HG03108 (cell line): ENCODE measurements at regions not wholly inside any gene's neighbourhood (a gene's known extent, or its start where the extent isn't known, plus 50 kb on each side); places are given as distances from the start of the nearest gene placed in this dataset.
"Not testable (repeated sequence)": the region's sequence is repeated elsewhere in the genome, so short reads cannot be mapped to it uniquely, and the experiment has no call there.

Experiments
- ATAC-seq: cut with Tn5 transposase; IDR thresholded peaks from one replicate; pipeline ENCODE4 v1.9.1; 2021; ENCODE audit warnings: moderate library complexity; ENCODE audit not compliant: unreplicated experiment

GRCh38 chr9:32067261-32067660 is 317.2 kb upstream of the ACO1 start:
- ATAC-seq = no peak

GRCh38 chr9:32069169-32069813 is 315.2 kb upstream of the ACO1 start:
- ATAC-seq = no peak

- ATAC-seq = no peak
Measured at GRCh38 chr9:32069969-32070368, 314.5 kb upstream of the ACO1 start.

- no peak for ATAC-seq
Measured at GRCh38 chr9:32072570-32072969, 311.9 kb upstream of the ACO1 start.

- no peak for ATAC-seq
Measured at GRCh38 chr9:32092031-32092430, 292.4 kb upstream of the ACO1 start.

GRCh38 chr9:32117291-32117690 is 267.2 kb upstream of the ACO1 start:
- ATAC-seq = no peak

GRCh38 chr9:32128546-32128945 is 255.9 kb upstream of the ACO1 start:
- ATAC-seq = no peak

- ATAC-seq = not testable (repeated sequence)
Measured at GRCh38 chr9:32130709-32131108, 253.7 kb upstream of the ACO1 start.

GRCh38 chr9:32136700-32137339 is 247.6 kb upstream of the ACO1 start:
- ATAC-seq = no peak

- ATAC-seq = no peak
Measured at GRCh38 chr9:32142074-32142473, 242.4 kb upstream of the ACO1 start.

GRCh38 chr9:32148553-32148952 is 235.9 kb upstream of the ACO1 start:
- ATAC-seq = not testable (repeated sequence)

- no peak for ATAC-seq
Measured at GRCh38 chr9:32161209-32161608, 223.2 kb upstream of the ACO1 start.

GRCh38 chr9:32161720-32162119 is 222.7 kb upstream of the ACO1 start:
- peak; percentile 87 for ATAC-seq

- ATAC-seq = not testable (repeated sequence)
Measured at GRCh38 chr9:32166316-32166715, 218.1 kb upstream of the ACO1 start.

- no peak for ATAC-seq
Measured at GRCh38 chr9:32171339-32171738, 213.1 kb upstream of the ACO1 start.

- no peak for ATAC-seq
Measured at GRCh38 chr9:32172256-32172655, 212.2 kb upstream of the ACO1 start.

- ATAC-seq = no peak
Measured at GRCh38 chr9:32177396-32177795, 207.0 kb upstream of the ACO1 start.

- ATAC-seq = no peak
Measured at GRCh38 chr9:32180597-32180996, 203.8 kb upstream of the ACO1 start.

GRCh38 chr9:32200241-32200640 is 184.2 kb upstream of the ACO1 start:
- no peak for ATAC-seq

GRCh38 chr9:32200896-32201295 is 183.5 kb upstream of the ACO1 start:
- ATAC-seq = no peak

GRCh38 chr9:32209164-32209563 is 175.3 kb upstream of the ACO1 start:
- not testable (repeated sequence) for ATAC-seq

GRCh38 chr9:32218100-32218767 is 166.2 kb upstream of the ACO1 start:
- ATAC-seq = peak; percentile 100
